GM21529 (cell line): ENCODE measurements at regions not wholly inside any gene's neighbourhood (a gene's known extent, or its start where the extent isn't known, plus 50 kb on each side); places are given as distances from the start of the nearest gene placed in this dataset.
"Not testable (repeated sequence)": the region's sequence is repeated elsewhere in the genome, so short reads cannot be mapped to it uniquely, and the experiment has no call there.

Experiments used
- ATAC-seq: cut with Tn5 transposase; IDR thresholded peaks from one replicate; pipeline ENCODE4 v1.9.1; 2021; ENCODE audit not compliant: unreplicated experiment

- no peak for ATAC-seq
Observed at GRCh38 chr5:167857321-167857720, 434.1 kb upstream of the WWC1 start.

- not testable (repeated sequence) for ATAC-seq
Observed at GRCh38 chr5:167858186-167858855, 433.1 kb upstream of the WWC1 start.

GRCh38 chr5:167861129-167861927 is 430.1 kb upstream of the WWC1 start:
- no peak for ATAC-seq

- ATAC-seq, result no peak
Observed at GRCh38 chr5:167861928-167862426, 429.5 kb upstream of the WWC1 start.

GRCh38 chr5:167863883-167864282 is 427.6 kb upstream of the WWC1 start:
- no peak for ATAC-seq

GRCh38 chr5:167864801-167865200 is 426.6 kb upstream of the WWC1 start:
- no peak for ATAC-seq

GRCh38 chr5:167866797-167867196 is 424.6 kb upstream of the WWC1 start:
- ATAC-seq, result no peak

- ATAC-seq, result no peak
Observed at GRCh38 chr5:167867281-167867680, 424.2 kb upstream of the WWC1 start.

GRCh38 chr5:167869125-167869524 is 422.3 kb upstream of the WWC1 start:
- no peak for ATAC-seq

- no peak for ATAC-seq
Observed at GRCh38 chr5:167870055-167870454, 421.4 kb upstream of the WWC1 start.

- no peak for ATAC-seq
Observed at GRCh38 chr5:167871091-167871490, 420.4 kb upstream of the WWC1 start.

- no peak for ATAC-seq
Observed at GRCh38 chr5:167872791-167873190, 418.7 kb upstream of the WWC1 start.

- no peak for ATAC-seq
Observed at GRCh38 chr5:167877114-167877722, 414.2 kb upstream of the WWC1 start.

- ATAC-seq, result no peak
Observed at GRCh38 chr5:167877924-167878323, 413.5 kb upstream of the WWC1 start.

- ATAC-seq, result no peak
Observed at GRCh38 chr5:167880420-167880819, 411.0 kb upstream of the WWC1 start.

GRCh38 chr5:167881041-167881440 is 410.4 kb upstream of the WWC1 start:
- no peak for ATAC-seq

GRCh38 chr5:167886196-167886595 is 405.2 kb upstream of the WWC1 start:
- ATAC-seq, result no peak

GRCh38 chr5:167888393-167888792 is 403.1 kb upstream of the WWC1 start:
- ATAC-seq, result no peak

- no peak for ATAC-seq
Observed at GRCh38 chr5:167889276-167889675, 402.2 kb upstream of the WWC1 start.

GRCh38 chr5:167892352-167893115 is 398.9 kb upstream of the WWC1 start:
- no peak for ATAC-seq

GRCh38 chr5:167893271-167893670 is 398.2 kb upstream of the WWC1 start:
- no peak for ATAC-seq
